Mesodermal cell (in vitro differentiated cells): ENCODE measurements at regions not wholly inside any gene's neighbourhood (a gene's known extent, or its start where the extent isn't known, plus 50 kb on each side); places are given as distances from the start of the nearest gene placed in this dataset.

Experiments
- H3K27ac ChIP-seq: 2 replicates; pipeline ENCODE4 v1.7.0; 2013; ENCODE audit warnings: mild to moderate bottlenecking, low read depth, low read length, moderate library complexity; ENCODE audit not compliant: severe bottlenecking
- H3K36me3 ChIP-seq: 2 replicates; pipeline ENCODE4 v1.7.1; 2013; ENCODE audit warnings: mild to moderate bottlenecking, low read length, moderate library complexity; ENCODE audit not compliant: control insufficient read depth, insufficient read depth
- H3K4me1 ChIP-seq: one replicate; pipeline ENCODE4 v1.7.1; 2013; ENCODE audit warnings: mild to moderate bottlenecking, low read length; ENCODE audit not compliant: insufficient read depth, control insufficient read depth, poor library complexity, severe bottlenecking
- H3K4me3 ChIP-seq: 2 replicates; pipeline ENCODE4 v1.7.0; 2013; ENCODE audit warnings: low read length, control low read depth, mild to moderate bottlenecking; ENCODE audit not compliant: insufficient read depth, poor library complexity, severe bottlenecking; ENCODE audit errors: extremely low read depth
- H3K9me3 ChIP-seq: 2 replicates; pipeline ENCODE4 v1.7.1; 2013; ENCODE audit warnings: mild to moderate bottlenecking, low read length, moderate library complexity; ENCODE audit not compliant: control insufficient read depth
- WGBS, 2 experiments: methylation state at CpG; one replicate each; pipeline ENCODE4 v1.1.5; 2013; ENCODE audit warnings: missing lambda C conversion rate in 2 of 2; ENCODE audit not compliant: insufficient coverage in 2 of 2; 5-methylcytosine and 5-hydroxymethylcytosine counted together

- H3K27ac ChIP-seq, result no peak overlapping the region
- H3K9me3 ChIP-seq, result no peaks in the 10 kb centered on the region
- no peaks in the 10 kb centered on the region for H3K4me1 ChIP-seq
- WGBS, 2 experiments, result no CpG with 5 or more reads among the region's 1 CpG
- no peaks in the 10 kb centered on the region for H3K36me3 ChIP-seq
- no peak overlapping the region for H3K4me3 ChIP-seq
Measured at GRCh38 chr9:31674264-31674663, 710.2 kb upstream of the ACO1 start.

- Histone ChIP-seq H3K9me3 (no peaks in the 10 kb centered on the region), H3K4me1 (no peaks in the 10 kb centered on the region), H3K4me3 (no peak overlapping the region), H3K27ac (no peak overlapping the region), H3K36me3 (no peaks in the 10 kb centered on the region)
- no CpG with 5 or more reads among the region's 2 CpGs for WGBS, 2 experiments
Measured at GRCh38 chr9:31677415-31677814, 707.0 kb upstream of the ACO1 start.

GRCh38 chr9:31677877-31678276, 706.6 kb upstream of the ACO1 start:
- Histone ChIP-seq H3K36me3 (no peaks in the 10 kb centered on the region), H3K4me1 (no peaks in the 10 kb centered on the region), H3K4me3 (no peak overlapping the region), H3K27ac (no peak overlapping the region), H3K9me3 (no peaks in the 10 kb centered on the region)
- 100% methylated on average over 1 of the region's 2 CpGs; no CpG with 5 or more reads in 1 of the 2 experiments for WGBS, 2 experiments

- Histone ChIP-seq H3K27ac (no peak overlapping the region), H3K9me3 (no peaks in the 10 kb centered on the region), H3K4me3 (no peak overlapping the region), H3K4me1 (no peaks in the 10 kb centered on the region), H3K36me3 (no peaks in the 10 kb centered on the region)
- 89 to 94% methylated on average over 1 to 2 of the region's 2 CpGs for WGBS, 2 experiments
Measured at GRCh38 chr9:31683116-31683515, 701.3 kb upstream of the ACO1 start.

DNA sequence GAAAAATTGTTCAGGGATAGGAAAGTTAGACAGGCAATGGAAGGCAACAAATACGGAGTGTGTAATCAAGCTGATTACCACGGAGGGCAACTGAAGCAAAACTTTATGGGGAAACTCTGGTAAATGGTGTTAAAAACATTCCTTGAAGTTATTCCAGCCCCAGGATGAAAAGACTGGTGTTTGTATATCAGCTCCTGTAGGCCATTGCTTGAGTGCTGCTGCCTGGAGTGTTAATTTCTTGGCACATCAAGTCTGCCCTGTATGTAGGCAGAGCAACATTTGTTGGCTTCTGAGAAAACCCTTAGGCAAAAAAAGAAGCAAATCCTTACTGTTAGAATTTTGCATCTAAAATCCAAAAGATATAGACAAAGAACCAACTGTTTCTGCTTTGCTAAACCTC, 686.5 kb upstream of the ACO1 start:
- WGBS, 2 experiments, result 88 to 100% methylated on average over 2 of the region's 2 CpGs
- no peaks in the 10 kb centered on the region for H3K4me1 ChIP-seq

DNA sequence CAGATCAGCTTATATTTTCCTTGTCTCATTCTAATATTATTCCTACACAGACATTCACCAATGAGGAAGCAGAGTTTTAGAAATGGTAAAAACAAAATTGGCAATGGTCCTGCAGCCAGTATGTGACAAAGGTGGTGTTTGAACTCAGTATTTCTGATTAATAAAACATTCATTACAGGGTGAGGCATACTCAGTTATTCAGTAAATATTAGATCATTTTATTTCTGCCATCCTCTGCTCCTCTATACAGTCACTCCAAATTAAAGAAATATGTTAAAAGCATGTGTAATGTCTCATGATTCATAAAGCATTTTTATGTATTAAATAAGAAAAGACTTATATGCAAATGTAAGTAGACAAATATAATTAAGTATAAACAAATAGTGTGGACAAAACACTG, 684.6 kb upstream of the ACO1 start:
- H3K9me3 ChIP-seq, result no peaks in the 10 kb centered on the region
- H3K36me3 ChIP-seq, result no peaks in the 10 kb centered on the region
- no peak overlapping the region for H3K27ac ChIP-seq
- no peak overlapping the region for H3K4me3 ChIP-seq
- H3K4me1 ChIP-seq, result no peaks in the 10 kb centered on the region

More for the DNA sequence above, 686.5 kb upstream of the ACO1 start:
- H3K9me3 ChIP-seq, result no peaks in the 10 kb centered on the region
- no peak overlapping the region for H3K27ac ChIP-seq
- H3K36me3 ChIP-seq, result no peaks in the 10 kb centered on the region
- no peak overlapping the region for H3K4me3 ChIP-seq

- no peaks in the 10 kb centered on the region for H3K9me3 ChIP-seq
- no peaks in the 10 kb centered on the region for H3K36me3 ChIP-seq
- H3K27ac ChIP-seq, result no peak overlapping the region
- H3K4me3 ChIP-seq, result no peak overlapping the region
- WGBS, 2 experiments, result 92 to 94% methylated on average over 1 to 2 of the region's 3 CpGs
- no peaks in the 10 kb centered on the region for H3K4me1 ChIP-seq
Measured at GRCh38 chr9:31700252-31701045, 684.0 kb upstream of the ACO1 start.

- no CpG with 5 or more reads among the region's 1 CpG for WGBS, 2 experiments
- Histone ChIP-seq H3K4me1 (no peaks in the 10 kb centered on the region), H3K36me3 (no peaks in the 10 kb centered on the region), H3K4me3 (no peak overlapping the region), H3K9me3 (no peaks in the 10 kb centered on the region), H3K27ac (no peak overlapping the region)
Measured at GRCh38 chr9:31702957-31703356, 681.5 kb upstream of the ACO1 start.

GRCh38 chr9:31715250-31715649, 669.2 kb upstream of the ACO1 start:
- 92 to 94% methylated on average over 4 of the region's 4 CpGs for WGBS, 2 experiments

DNA sequence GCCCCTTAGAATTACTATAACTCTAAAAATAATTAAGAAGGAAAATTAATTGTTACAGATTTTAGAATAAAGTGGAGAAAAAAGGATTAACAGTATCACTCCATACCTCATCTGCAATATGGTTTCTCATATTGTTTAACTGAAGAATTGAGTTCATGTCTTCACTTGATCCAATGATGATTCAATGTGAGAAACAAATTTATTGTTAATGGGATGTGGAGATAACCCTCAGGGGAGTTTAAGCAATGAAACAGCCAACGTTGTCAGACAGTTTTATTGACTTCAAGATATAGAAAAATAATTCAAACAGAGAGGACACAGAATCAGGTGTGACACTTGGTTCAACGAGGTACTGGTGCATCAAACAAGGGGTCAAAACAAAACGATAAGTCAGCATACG, 665.2 kb upstream of the ACO1 start:
- Histone ChIP-seq H3K27ac (no peak overlapping the region), H3K36me3 (no peaks in the 10 kb centered on the region), H3K9me3 (no peaks in the 10 kb centered on the region), H3K4me3 (no peak overlapping the region), H3K4me1 (no peaks in the 10 kb centered on the region)
- 86 to 100% methylated on average over 1 to 3 of the region's 4 CpGs for WGBS, 2 experiments

More at GRCh38 chr9:31715250-31715649, 669.2 kb upstream of the ACO1 start:
- Histone ChIP-seq H3K36me3 (no peaks in the 10 kb centered on the region), H3K4me1 (no peaks in the 10 kb centered on the region), H3K27ac (no peak overlapping the region), H3K9me3 (no peaks in the 10 kb centered on the region), H3K4me3 (no peak overlapping the region)

DNA sequence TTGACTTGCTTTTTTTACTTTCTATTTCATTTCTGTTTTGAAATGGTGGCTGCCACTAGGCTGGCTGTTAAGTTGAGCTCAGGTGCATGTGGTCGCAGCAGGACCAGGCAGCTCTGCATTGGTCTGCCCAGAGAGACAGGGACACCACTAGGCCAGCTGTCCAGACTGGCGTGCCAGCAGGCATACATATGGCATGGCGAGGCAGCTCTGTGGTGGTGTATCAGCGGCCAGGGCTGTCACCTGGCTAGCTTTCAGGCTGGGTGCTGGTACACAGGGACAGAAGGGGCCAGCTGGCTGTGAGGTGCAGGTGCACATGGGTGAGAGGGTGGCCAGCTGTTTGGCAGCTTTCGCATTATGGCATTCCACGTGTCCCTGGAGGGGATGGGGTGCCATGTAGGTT, 654.0 kb upstream of the ACO1 start:
- no peaks in the 10 kb centered on the region for H3K36me3 ChIP-seq
- WGBS, 2 experiments, result 81 to 91% methylated on average over 6 of the region's 6 CpGs
- H3K9me3 ChIP-seq, result no peaks in the 10 kb centered on the region
- no peaks in the 10 kb centered on the region for H3K4me1 ChIP-seq
- no peak overlapping the region for H3K27ac ChIP-seq
- no peak overlapping the region for H3K4me3 ChIP-seq
